DND-41 (cell line): ENCODE measurements at regions not wholly inside any gene's neighbourhood (a gene's known extent, or its start where the extent isn't known, plus 50 kb on each side); places are given as distances from the start of the nearest gene placed in this dataset.

Experiments used
- ATAC-seq: fragments of 200-7000 bp; cut with Tn5 transposase; 3 replicates; pipeline ENCODE4 v1.9.1; 2021; ENCODE audit warnings: low read depth; ENCODE audit not compliant: insufficient read depth
- DNase-seq: peaks from one replicate; pipeline ENCODE4 v3.0.0-alpha.2; 2020
- H2AFZ ChIP-seq: 2 replicates; pipeline ENCODE4 v1.6.0; 2012; ENCODE audit warnings: low read depth, low read length
- H3K27ac ChIP-seq: 2 replicates; pipeline ENCODE4 v1.5.1; 2012; ENCODE audit warnings: low read length, inconsistent platforms
- H3K27me3 ChIP-seq: fragments of 200-600 bp; sonication (generic); 2 replicates; pipeline ENCODE4 v1.6.0; 2012; ENCODE audit warnings: low read length, mild to moderate bottlenecking, inconsistent platforms; ENCODE audit not compliant: insufficient read depth, poor library complexity
- H3K36me3 ChIP-seq: 2 replicates; pipeline ENCODE4 v1.5.1; 2012; ENCODE audit warnings: low read length, inconsistent platforms; ENCODE audit not compliant: insufficient read depth
- H3K4me1 ChIP-seq: 2 replicates; pipeline ENCODE4 v1.5.1; 2012; ENCODE audit warnings: mild to moderate bottlenecking, low read length; ENCODE audit not compliant: insufficient read depth
- H3K4me2 ChIP-seq: 2 replicates; pipeline ENCODE4 v1.6.0; 2012; ENCODE audit warnings: mild to moderate bottlenecking, moderate library complexity, low read length, inconsistent platforms; ENCODE audit not compliant: insufficient read depth
- H3K4me3 ChIP-seq, 2 experiments: fragments of 200-600 bp in 1 of 2; shearing (Covaris generic) in 1 of 2; 2 replicates each; pipeline ENCODE4 v1.5.1; 2012 to 2016; ENCODE audit warnings: inconsistent platforms in 2 of 2, low read length in 2 of 2, mild to moderate bottlenecking in 2 of 2, low read depth in 1 of 2, moderate library complexity in 1 of 2
- H3K79me2 ChIP-seq: 2 replicates; pipeline ENCODE4 v1.6.0; 2012; ENCODE audit warnings: low read length, inconsistent platforms; ENCODE audit not compliant: insufficient read depth
- H3K9ac ChIP-seq: 2 replicates; pipeline ENCODE4 v1.6.0; 2012; ENCODE audit warnings: low read depth, mild to moderate bottlenecking, inconsistent platforms, low read length, moderate library complexity
- H3K9me3 ChIP-seq: 2 replicates; pipeline ENCODE4 v1.5.1; 2012; ENCODE audit warnings: low read length, moderate library complexity, mild to moderate bottlenecking, inconsistent platforms; ENCODE audit not compliant: insufficient read depth, severe bottlenecking
- H4K20me1 ChIP-seq: 2 replicates; pipeline ENCODE4 v1.6.0; 2012; ENCODE audit warnings: low read length; ENCODE audit not compliant: insufficient read depth
- EZH2 ChIP-seq: IDR thresholded peaks from 3 replicates; pipeline ENCODE4 v1.6.1; 2012; ENCODE audit warnings: borderline replicate concordance, low read depth, mild to moderate bottlenecking, moderate library complexity, low read length, inconsistent platforms; ENCODE audit not compliant: severe bottlenecking
- TF ChIP-seq, protein P1 (sequence below): IDR thresholded peaks from 2 replicates; pipeline ENCODE4 v1.5.1; 2012; ENCODE audit warnings: borderline replicate concordance, low read length, moderate library complexity, mild to moderate bottlenecking; ENCODE audit not compliant: poor library complexity, severe bottlenecking; ENCODE audit errors: extremely low read depth

DNA sequence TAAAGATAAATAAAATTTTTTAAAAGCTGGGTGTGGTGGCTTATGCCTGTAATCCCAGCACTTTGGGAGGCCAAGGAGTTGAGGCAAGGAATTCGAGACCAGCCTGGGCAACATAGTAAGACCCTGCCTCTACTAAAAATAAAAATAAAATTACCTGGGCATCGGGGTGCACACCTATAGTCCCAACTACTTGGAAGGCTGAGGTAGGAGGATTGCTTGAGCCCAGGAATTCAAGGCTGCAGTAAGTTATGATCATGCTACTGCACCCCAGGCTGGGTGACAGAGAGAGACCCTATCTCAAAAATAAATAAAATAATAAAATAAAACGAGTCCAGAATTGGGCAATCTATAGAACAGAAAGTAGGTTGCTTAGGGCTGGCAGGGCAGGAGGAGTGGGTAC, 228.7 kb downstream of the BCAS1 start:
- no peak overlapping the region for H3K9ac ChIP-seq
- H3K27me3 ChIP-seq: no peaks in the 10 kb centered on the region
- DNase-seq (no peak), ATAC-seq (no peak)
- H3K4me3 ChIP-seq: no peak overlapping the region
- H3K4me1 ChIP-seq: peaks cover 69% of the 10 kb centered on the region
- no peak overlapping the region for H2AFZ ChIP-seq
- no peaks in the 10 kb centered on the region for H3K79me2 ChIP-seq
- no peak overlapping the region; the same call in 1 of the 2 replicates for H3K27ac ChIP-seq
- H4K20me1 ChIP-seq: no peaks in the 10 kb centered on the region
- no peak for TF ChIP-seq EZH2
- TF ChIP-seq, protein P1, sequence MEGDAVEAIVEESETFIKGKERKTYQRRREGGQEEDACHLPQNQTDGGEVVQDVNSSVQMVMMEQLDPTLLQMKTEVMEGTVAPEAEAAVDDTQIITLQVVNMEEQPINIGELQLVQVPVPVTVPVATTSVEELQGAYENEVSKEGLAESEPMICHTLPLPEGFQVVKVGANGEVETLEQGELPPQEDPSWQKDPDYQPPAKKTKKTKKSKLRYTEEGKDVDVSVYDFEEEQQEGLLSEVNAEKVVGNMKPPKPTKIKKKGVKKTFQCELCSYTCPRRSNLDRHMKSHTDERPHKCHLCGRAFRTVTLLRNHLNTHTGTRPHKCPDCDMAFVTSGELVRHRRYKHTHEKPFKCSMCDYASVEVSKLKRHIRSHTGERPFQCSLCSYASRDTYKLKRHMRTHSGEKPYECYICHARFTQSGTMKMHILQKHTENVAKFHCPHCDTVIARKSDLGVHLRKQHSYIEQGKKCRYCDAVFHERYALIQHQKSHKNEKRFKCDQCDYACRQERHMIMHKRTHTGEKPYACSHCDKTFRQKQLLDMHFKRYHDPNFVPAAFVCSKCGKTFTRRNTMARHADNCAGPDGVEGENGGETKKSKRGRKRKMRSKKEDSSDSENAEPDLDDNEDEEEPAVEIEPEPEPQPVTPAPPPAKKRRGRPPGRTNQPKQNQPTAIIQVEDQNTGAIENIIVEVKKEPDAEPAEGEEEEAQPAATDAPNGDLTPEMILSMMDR: no peak
- no peak overlapping the region for H3K4me2 ChIP-seq
- H3K36me3 ChIP-seq: no peaks in the 10 kb centered on the region
- no peaks in the 10 kb centered on the region for H3K9me3 ChIP-seq

DNA sequence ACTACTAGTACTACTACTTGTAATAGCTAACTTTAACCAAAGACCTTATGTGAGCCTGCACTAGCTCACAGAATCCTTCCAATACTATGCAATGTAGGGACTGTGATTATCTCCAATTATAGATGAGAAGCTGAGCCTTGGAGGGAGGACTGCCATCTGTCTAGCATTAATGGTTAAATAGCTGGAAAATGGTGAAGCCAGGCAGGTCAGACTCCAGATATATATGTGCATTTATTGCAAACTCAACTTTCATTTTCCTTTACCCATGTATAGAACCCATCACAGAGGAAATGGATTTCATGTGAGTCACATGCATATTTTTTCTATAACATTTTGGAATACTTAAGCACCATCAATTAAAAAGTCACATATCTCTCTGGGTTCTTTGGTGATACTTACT, 229.9 kb downstream of the BCAS1 start:
- H3K4me3 ChIP-seq: no peak overlapping the region
- H3K27me3 ChIP-seq: no peaks in the 10 kb centered on the region
- no peak for TF ChIP-seq EZH2
- TF ChIP-seq, protein P1: no peak
- H2AFZ ChIP-seq: no peak overlapping the region
- no peaks in the 10 kb centered on the region for H4K20me1 ChIP-seq
- no peak overlapping the region for H3K27ac ChIP-seq
- H3K4me2 ChIP-seq: no peak overlapping the region
- no peaks in the 10 kb centered on the region for H3K9me3 ChIP-seq
- H3K36me3 ChIP-seq: no peaks in the 10 kb centered on the region
- ATAC-seq: no peak
- H3K9ac ChIP-seq: no peak overlapping the region
- H3K4me1 ChIP-seq: peaks cover 59% of the 10 kb centered on the region
- no peak for DNase-seq
- H3K79me2 ChIP-seq: no peaks in the 10 kb centered on the region

- no peak overlapping the region for H3K4me3 ChIP-seq
- H3K79me2 ChIP-seq: no peaks in the 10 kb centered on the region
- peaks cover 55% of the 10 kb centered on the region for H3K4me1 ChIP-seq
- no peaks in the 10 kb centered on the region for H4K20me1 ChIP-seq
- DNase-seq (peak; percentile 75), ATAC-seq (peak; percentile 85)
- H3K27ac ChIP-seq: peak overlapping the region; percentile 66
- H3K9ac ChIP-seq: no peak overlapping the region
- TF ChIP-seq, protein P1: no peak
- TF ChIP-seq EZH2: no peak
- H2AFZ ChIP-seq: no peak overlapping the region
- no peaks in the 10 kb centered on the region for H3K27me3 ChIP-seq
- no peak overlapping the region for H3K4me2 ChIP-seq
- H3K9me3 ChIP-seq: no peaks in the 10 kb centered on the region
- H3K36me3 ChIP-seq: no peaks in the 10 kb centered on the region
Observed at GRCh38 chr20:53839423-53840176, 230.8 kb downstream of the BCAS1 start.
